Right lung (tissue), 2 donors: ENCODE measurements at regions not wholly inside any gene's neighbourhood (a gene's known extent, or its start where the extent isn't known, plus 50 kb on each side); places are given as distances from the start of the nearest gene placed in this dataset.
A peak's percentile ranks its signal among the peaks of the same experiment; 100 is the strongest.

Source experiments
- DNase-seq, 2 donors: peaks; one replicate each; pipeline ENCODE4 v3.0.0-alpha.2; 2013

- DNase-seq = no peak
Measured at GRCh38 chrX:110408949-110409588, 50.4 kb downstream of the RTL9 start.

- no peak for DNase-seq
Measured at GRCh38 chrX:110409925-110410324, 51.3 kb downstream of the RTL9 start.

DNA sequence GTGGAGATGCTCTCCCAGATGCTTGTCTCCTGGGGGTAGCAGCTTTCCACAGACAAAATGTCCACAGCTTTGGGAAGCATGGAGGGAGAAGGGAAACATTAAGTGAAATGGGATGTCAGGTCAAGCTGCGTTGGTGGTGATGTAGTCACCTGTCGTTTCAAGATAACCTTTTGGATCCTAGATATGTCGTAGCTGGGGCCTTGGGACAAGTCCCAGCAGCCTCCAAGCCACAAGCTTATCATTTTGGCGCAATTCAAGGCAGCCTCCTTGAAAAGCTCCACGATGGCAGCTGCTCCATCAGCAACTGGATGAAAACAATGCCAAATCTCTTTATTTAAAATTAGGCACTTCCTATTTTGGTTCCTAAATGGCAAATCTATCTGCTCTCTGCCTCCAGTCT lies 52.0 kb downstream of the RTL9 start:
- no peak for DNase-seq

- peak; percentile 49 to 66 for DNase-seq
Measured at GRCh38 chrX:110412971-110413726, 54.5 kb downstream of the RTL9 start.

DNA sequence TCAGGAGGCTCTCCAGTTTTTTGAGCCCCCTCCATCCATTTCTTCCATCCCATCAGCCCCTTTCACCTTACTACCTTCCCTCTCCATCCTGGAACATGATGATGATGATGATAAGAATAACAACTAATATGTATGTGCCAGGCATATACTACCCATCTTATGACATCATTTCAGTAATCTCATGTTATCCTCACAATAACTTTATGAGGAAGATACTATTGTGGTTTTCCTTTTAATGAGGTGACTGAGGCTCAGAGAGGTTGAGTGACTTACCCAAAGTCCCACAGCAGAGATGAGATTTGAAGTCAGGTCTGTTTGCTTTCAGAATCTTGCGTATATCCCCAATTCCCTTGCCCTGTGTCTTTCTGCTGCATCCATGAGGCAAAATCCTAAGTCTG lies 55.1 kb downstream of the RTL9 start:
- no peak for DNase-seq

DNA sequence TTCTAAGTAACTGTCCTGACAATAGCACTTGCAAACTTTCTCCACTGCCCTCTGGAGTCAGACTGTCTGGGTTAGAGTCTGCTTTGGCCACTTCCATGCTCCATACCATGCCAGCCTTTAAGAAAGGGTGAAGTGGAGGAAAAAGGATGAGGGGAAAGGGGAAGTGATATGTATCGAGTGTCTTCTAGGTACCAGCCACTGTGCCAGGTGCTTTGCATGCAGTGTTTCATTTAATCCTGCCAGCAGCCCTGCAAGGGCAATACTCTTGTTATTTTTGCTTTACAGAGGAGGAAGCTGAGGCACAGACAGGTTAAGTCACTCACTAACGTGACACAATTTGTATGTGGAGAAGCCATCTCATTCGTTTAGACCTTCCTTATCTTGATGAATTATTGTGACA lies 55.6 kb downstream of the RTL9 start:
- no peak for DNase-seq

GRCh38 chrX:110414679-110415439 lies 56.2 kb downstream of the RTL9 start:
- no peak for DNase-seq

DNA sequence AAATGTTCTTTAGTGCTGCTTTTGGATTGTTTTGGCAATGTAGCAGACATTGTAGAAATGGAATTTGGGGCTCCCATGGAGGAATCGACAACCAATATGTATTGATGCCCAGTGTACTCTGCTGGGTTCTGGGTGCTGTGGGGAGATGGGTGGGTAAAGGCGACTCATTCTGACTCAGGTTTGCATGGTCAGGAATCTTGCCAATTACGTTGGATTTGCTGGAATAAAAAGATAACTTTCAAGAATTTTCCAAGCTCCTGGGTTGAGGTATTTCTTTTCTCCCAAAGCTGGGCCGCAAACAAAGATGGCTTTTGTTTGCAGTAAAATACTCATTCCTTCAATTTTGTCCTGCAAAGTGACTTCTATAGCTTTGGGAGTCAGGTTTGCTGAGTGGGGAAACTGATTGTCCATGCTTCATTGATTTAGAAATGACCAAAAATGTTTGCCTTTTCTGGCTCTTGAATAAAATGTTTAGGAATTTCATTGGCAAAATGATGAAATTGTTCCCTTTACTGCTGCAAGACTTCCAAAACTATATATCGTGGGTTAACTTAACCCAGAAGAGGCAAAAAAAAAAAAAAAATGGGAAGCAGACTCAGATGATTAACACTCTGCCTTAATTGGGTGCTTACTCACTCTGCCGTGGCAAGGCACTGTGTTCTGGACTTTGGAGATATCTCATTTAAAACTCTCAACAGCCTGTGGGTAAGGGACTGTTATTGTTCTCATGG lies 57.0 kb downstream of the RTL9 start:
- no peak for DNase-seq

- no peak for DNase-seq
Measured at GRCh38 chrX:110417128-110417527, 58.5 kb downstream of the RTL9 start.

DNA sequence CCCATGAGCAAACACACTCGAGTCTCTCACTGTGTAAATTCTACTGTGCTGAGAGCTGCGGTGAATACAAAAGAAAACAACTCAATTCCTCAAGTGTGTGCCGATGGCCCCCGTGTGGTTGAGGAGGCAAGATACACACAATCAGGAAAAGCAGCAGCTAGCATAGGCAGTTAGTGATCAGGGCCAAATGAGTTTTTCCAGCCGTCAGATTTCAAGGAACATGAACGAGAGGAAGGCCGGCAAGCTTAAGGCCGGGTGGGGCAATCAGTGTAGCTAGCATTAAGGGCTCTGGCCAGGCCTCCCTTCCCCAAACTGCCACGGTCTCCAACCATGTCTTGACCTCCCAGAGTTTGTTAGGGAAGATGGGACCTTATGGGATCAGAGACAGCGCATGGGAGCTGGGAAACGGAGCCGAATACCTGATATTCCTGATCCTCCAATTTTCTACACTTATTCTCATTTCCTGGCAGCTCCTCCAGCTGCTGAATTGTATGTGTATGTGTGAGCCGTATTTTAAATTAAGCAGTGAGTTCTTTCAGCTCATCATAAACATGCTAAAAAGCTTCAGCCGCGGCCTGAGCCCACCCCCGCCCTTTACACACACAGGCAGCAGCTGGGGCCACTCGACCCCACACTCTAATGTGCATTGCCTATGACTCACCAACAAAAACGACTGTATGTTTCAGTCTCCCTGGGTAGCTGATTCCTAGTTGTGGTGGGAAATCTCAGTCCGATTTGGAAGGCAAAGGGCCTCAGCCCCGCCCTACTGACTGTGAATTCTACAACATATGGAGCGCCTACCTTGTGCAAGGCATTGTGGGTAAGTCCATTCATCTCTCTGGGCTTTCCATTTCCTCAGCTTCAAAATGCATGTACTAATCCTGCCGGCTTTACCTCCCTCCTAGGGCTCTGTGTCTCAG lies 59.9 kb downstream of the RTL9 start:
- peak; percentile 63 to 72 for DNase-seq

- DNase-seq = no peak
Measured at GRCh38 chrX:110419512-110419911, 60.9 kb downstream of the RTL9 start.

DNA sequence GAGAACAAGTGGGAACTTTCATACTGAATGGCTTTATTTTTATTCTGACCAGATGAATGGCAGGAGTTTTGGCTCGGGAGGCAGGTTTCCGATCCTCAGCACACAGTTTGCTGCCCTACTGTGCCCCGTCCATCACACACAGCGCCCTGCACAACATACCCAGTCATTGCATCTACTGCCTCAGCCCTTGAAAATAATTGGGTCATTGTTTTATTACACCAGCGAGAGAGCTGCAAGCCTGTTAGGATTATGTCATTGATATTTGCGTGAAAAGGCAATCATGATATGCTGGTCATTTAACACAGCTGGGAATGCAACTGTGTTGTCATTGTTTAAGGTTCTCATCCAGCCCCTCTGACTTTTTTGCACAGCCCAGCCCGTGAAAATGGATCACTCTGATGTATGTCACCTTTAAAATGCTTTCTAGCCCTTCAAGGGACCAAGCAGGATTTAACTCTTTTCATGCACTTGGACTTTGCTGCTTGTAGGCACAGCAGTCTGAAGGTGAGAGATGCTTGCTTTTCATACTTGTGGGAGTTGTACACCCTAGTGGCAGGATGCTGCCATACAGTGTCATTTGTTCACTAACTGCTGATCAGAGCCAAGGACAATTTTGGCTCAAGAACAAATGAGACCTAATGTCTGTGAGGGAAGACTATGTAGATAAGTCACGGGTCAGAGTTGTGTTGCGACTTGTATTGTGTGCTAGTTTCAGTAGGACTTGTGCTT lies 62.3 kb downstream of the RTL9 start:
- no peak for DNase-seq

DNA sequence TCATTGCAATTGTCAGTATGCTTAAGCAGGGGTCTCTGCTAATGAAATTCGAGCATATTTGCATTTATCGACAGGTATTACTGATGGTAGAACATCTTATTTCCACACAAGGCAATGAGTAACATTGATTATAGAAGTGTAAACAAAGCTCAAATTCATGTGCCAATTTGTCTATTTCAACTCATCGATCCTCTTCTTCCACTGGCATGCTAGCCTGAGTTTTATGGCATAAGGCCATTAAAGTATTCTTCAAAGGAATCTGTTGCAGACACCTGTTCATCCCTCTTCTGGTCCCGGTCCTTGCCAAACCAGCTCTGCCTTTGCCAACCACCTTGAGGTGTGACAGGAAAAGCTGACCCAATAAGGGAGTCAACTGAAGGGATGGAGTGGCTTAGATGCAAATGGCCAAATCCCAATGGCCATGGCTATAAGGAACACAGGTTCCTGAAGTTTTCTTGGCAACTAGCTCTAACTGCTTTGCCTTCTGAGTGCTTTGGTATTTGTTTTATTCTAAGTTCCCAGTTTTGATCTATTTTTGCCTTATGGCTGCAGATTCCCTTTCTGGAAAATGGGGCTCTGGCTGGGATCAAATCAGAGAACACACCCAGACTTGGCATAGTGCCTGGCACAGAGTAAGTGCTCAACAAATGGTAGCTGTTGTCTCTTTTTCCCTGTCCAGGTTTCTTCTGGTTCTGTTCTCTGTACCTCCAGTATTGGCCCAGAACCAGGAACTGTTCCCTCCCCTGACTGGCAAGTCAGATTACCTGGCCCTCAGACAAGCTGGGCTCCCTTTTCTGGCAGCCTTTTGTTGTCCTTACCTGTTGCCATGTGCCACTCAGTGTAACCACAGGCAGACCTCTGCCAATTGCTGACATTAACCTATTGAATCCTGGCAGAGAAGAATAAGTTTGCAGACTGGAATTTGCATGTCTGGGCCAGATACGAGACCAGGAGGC lies 63.1 kb downstream of the RTL9 start:
- DNase-seq = no peak

- no peak for DNase-seq
Measured at GRCh38 chrX:110425222-110426154, 66.8 kb downstream of the RTL9 start.

DNA sequence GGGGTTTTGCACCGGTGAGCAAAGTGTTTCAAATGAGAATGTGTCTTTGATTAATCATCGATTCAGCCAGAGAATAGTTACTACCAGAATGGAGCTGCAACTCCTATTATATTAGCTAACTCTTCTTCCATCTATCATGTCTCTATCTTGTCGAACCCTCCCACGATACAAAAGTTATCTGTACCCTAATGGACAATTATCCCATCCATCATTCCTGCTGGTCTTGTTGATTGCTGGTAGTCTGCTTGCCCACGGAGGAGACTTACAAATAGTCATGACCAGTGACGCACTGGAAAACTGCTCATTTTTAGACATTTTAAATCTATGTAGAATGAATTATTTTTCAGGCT lies 67.5 kb downstream of the RTL9 start:
- no peak for DNase-seq

- DNase-seq = no peak
Measured at GRCh38 chrX:110427076-110427475, 68.4 kb downstream of the RTL9 start.

DNA sequence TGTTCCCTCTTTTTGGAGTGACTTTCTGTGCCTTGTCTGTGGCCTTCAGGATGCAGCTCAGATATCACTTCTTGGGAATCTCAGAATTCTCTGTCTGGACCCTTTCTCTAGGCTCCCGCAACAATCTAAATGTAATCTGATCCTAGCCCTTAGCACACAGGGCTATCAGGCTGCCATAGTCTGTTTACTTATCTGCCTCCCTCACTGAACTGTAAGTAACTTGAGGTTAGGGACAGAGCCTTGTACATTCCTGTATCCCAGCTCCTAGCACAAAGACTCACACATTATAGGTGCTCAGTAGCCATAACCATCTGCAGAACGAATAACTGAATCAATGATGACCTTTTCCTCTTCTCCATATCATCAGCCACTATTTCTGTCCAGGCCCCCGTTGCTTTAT lies 69.5 kb downstream of the RTL9 start:
- DNase-seq = no peak
